ENCODE measurements at regions not wholly inside any gene's neighbourhood (a gene's known extent, or its start where the extent isn't known, plus 50 kb on each side); places are given as distances from the start of the nearest gene placed in this dataset.
"Not testable (repeated sequence)": the region's sequence is repeated elsewhere in the genome, so short reads cannot be mapped to it uniquely, and the experiment has no call there.

- H3K27ac ChIP-seq: no peak overlapping the region
- no peak overlapping the region for H3K4me3 ChIP-seq
- TF ChIP-seq CTCF (IDR thresholded peaks at IDR 0.05 in 8 of 11, conservative IDR thresholded peaks at IDR 0.05 in 3 of 11) (no peak), POLR2AphosphoS5 (IDR thresholded peaks at IDR 0.05) (no peak), POLR2A (IDR thresholded peaks at IDR 0.05) (no peak)
- 81 to 95% (median 91%) methylated on average over 1 of the region's 1 CpG for WGBS, 5 donors
- H3K4me1 ChIP-seq: no peaks in the 10 kb centered on the region
- no peaks in the 10 kb centered on the region for H3K36me3 ChIP-seq
- H3K9me3 ChIP-seq: peaks cover 0 to 10% (median 0%) of the 10 kb centered on the region in 8 donors
- DNase-seq: no peak
- H3K27me3 ChIP-seq (replicated peaks in 1 of 7): no peaks in the 10 kb centered on the region
- intact Hi-C loops (cut with DNase I; ENCODE audit: low total_unique reads): no loop called here
These were observed 96.7 kb upstream of the TRPC4 start for GRCh38 chr13:37966266-37966665.

- 83 to 92% (median 91%) methylated on average over 1 of the region's 1 CpG for WGBS, 5 donors
- no peak for DNase-seq
- H3K27me3 ChIP-seq (replicated peaks in 1 of 7): no peaks in the 10 kb centered on the region
- TF ChIP-seq POLR2AphosphoS5 (IDR thresholded peaks at IDR 0.05) (no peak), CTCF (IDR thresholded peaks at IDR 0.05 in 8 of 11, conservative IDR thresholded peaks at IDR 0.05 in 3 of 11) (no peak), POLR2A (IDR thresholded peaks at IDR 0.05) (no peak)
- no peaks in the 10 kb centered on the region for H3K36me3 ChIP-seq
- intact Hi-C loops (cut with DNase I; ENCODE audit: low total_unique reads): no loop called here
- no peak overlapping the region for H3K4me3 ChIP-seq
- H3K27ac ChIP-seq: no peak overlapping the region
- peaks cover 0 to 8% (median 0%) of the 10 kb centered on the region in 8 donors for H3K9me3 ChIP-seq
- H3K4me1 ChIP-seq: no peaks in the 10 kb centered on the region
These were observed 90.9 kb upstream of the TRPC4 start for GRCh38 chr13:37960427-37960826.

- Histone ChIP-seq H3K27ac (no peak overlapping the region), H3K4me3 (no peak overlapping the region), H3K36me3 (no peaks in the 10 kb centered on the region), H3K9me3 (peaks cover 0 to 8% (median 0%) of the 10 kb centered on the region in 8 donors), H3K27me3 (replicated peaks in 1 of 7) (no peaks in the 10 kb centered on the region), H3K4me1 (no peaks in the 10 kb centered on the region)
- WGBS, 5 donors: 81 to 92% (median 89%) methylated on average over 5 of the region's 5 CpGs
- intact Hi-C loops (cut with DNase I; ENCODE audit: low total_unique reads): no loop called here
- no peak for TF ChIP-seq POLR2A (IDR thresholded peaks at IDR 0.05)
- no peak for TF ChIP-seq POLR2AphosphoS5 (IDR thresholded peaks at IDR 0.05)
- no peak for TF ChIP-seq CTCF (IDR thresholded peaks at IDR 0.05 in 8 of 11, conservative IDR thresholded peaks at IDR 0.05 in 3 of 11)
- no peak for DNase-seq
These were observed 89.7 kb upstream of the TRPC4 start for GRCh38 chr13:37959284-37959683.

GRCh38 chr13:37956536-37956935 lies 87.0 kb upstream of the TRPC4 start:
- Histone ChIP-seq H3K27me3 (replicated peaks in 1 of 7) (no peaks in the 10 kb centered on the region), H3K36me3 (no peaks in the 10 kb centered on the region), H3K4me1 (no peaks in the 10 kb centered on the region), H3K27ac (no peak overlapping the region), H3K9me3 (peaks cover 0 to 8% (median 0%) of the 10 kb centered on the region in 8 donors), H3K4me3 (no peak overlapping the region)
- 80 to 92% (median 84%) methylated on average over 1 of the region's 1 CpG for WGBS, 5 donors
- TF ChIP-seq POLR2AphosphoS5 (IDR thresholded peaks at IDR 0.05) (no peak), CTCF (IDR thresholded peaks at IDR 0.05 in 8 of 11, conservative IDR thresholded peaks at IDR 0.05 in 3 of 11) (no peak), POLR2A (IDR thresholded peaks at IDR 0.05) (no peak)
- intact Hi-C loops (cut with DNase I; ENCODE audit: low total_unique reads): no loop called here
- DNase-seq: no peak

GRCh38 chr13:37954597-37954996 lies 85.0 kb upstream of the TRPC4 start:
- intact Hi-C loops (cut with DNase I; ENCODE audit: low total_unique reads); H3K4me1 ChIP-seq; DNase-seq; H3K27me3 ChIP-seq (replicated peaks in 1 of 7); H3K36me3 ChIP-seq; H3K4me3 ChIP-seq; H3K9me3 ChIP-seq; H3K27ac ChIP-seq: not testable (repeated sequence)
- WGBS, 5 donors: 83 to 95% (median 90%) methylated on average over 9 of the region's 9 CpGs

Data from spleen (tissue), 11 donors.